Activated CD8-positive, alpha-beta T cell treated with anti-CD3 and anti-CD28 coated beads, Interleukin-2, amount 10 ng/mL, durations not matched to agents 7 days and 5 days (primary cell): ENCODE measurements at regions not wholly inside any gene's neighbourhood (a gene's known extent, or its start where the extent isn't known, plus 50 kb on each side); places are given as distances from the start of the nearest gene placed in this dataset.

Experiments
- ATAC-seq: fragments of 150-1000 bp; cut with Tn5 transposase; one replicate; pipeline ENCODE4 v1.10.0; 2021; ENCODE audit warnings: moderate library complexity
- CTCF ChIA-PET: fragments of 350-600 bp; sonication (Branson Sonifier 250); formaldehyde crosslinking; loops from one replicate; lab custom pipeline; 2021; ENCODE audit warnings: antibody characterized with exemption; lab: Charles Lee
- POLR2A ChIA-PET: fragments of 350-600 bp; sonication (Branson Sonifier 250); formaldehyde crosslinking; loops from one replicate; lab custom pipeline; 2021; ENCODE audit warnings: antibody characterized with exemption; lab: Charles Lee
- DNase-seq: peaks from one replicate; pipeline ENCODE4 v3.0.0-alpha.2; 2020
- H3K27ac Mint-ChIP-seq: one replicate; pipeline ENCODE4 v1.8.0; 2021; ENCODE audit warnings: mild to moderate bottlenecking, mixed read lengths
- H3K27me3 Mint-ChIP-seq: one replicate; pipeline ENCODE4 v1.8.0; 2021; ENCODE audit warnings: low read depth, mixed read lengths
- H3K36me3 Mint-ChIP-seq: one replicate; pipeline ENCODE4 v1.8.0; 2021; ENCODE audit warnings: low read depth, mixed read lengths
- H3K4me1 Mint-ChIP-seq: one replicate; pipeline ENCODE4 v1.8.0; 2021; ENCODE audit warnings: low read depth, mixed read lengths
- H3K4me3 Mint-ChIP-seq: one replicate; pipeline ENCODE4 v1.8.0; 2021; ENCODE audit warnings: mild to moderate bottlenecking, mixed read lengths
- H3K9me3 Mint-ChIP-seq: one replicate; pipeline ENCODE4 v1.8.0; 2022; ENCODE audit warnings: mixed read lengths; ENCODE audit not compliant: insufficient read depth

DNA sequence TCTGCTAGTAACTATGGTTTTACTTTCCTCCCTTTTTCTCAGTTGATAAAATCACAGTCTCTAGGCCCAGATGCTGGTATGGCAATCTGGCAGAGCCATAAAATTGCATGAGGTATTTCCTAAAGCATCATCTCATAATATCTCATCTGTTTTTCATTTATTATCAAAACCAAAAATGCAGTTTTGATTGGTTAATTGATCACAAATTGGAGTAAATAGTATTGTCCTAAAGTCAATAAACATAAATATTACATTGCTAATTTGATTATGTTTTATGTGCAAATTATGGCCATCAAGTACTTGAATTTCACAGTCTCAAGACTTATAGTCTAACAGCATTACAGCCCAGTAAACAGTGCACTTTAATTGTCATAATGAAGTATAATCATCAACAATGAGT, 2365.6 kb downstream of the ARAP2 start:
- H3K27me3 Mint-ChIP-seq, result no peaks in the 10 kb centered on the region
- ChIA-PET CTCF (no interaction called here), POLR2A (no interaction called here)
- no peak for ATAC-seq
- DNase-seq, result no peak
- no peak overlapping the region for H3K4me3 Mint-ChIP-seq
- no peaks in the 10 kb centered on the region for H3K4me1 Mint-ChIP-seq
- no peaks in the 10 kb centered on the region for H3K36me3 Mint-ChIP-seq
- peaks cover 17% of the 10 kb centered on the region for H3K9me3 Mint-ChIP-seq
- no peak overlapping the region for H3K27ac Mint-ChIP-seq

DNA sequence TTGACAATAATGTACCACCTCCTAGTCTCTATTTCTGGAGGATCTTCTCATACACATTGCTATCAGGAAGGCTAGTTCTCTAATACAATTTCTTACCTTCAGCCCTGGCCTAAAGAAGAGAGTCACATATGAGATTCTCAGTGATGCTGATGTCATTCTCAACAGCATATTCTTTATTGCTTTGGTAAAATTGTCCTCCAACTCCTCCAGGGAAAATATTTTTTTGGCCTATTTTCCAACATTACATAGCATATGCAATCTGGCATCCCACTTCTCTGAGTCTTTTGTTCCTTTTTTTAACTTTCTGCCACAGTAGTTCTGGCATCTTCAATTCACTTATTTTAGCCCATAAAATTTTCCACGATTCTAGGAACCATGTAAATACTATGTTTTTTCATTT, 2363.1 kb downstream of the ARAP2 start:
- H3K36me3 Mint-ChIP-seq, result no peaks in the 10 kb centered on the region

GRCh38 chr4:33882246-33882990, 2361.9 kb downstream of the ARAP2 start:
- no peaks in the 10 kb centered on the region for H3K36me3 Mint-ChIP-seq
- H3K4me3 Mint-ChIP-seq, result no peak overlapping the region
- ChIA-PET POLR2A (no interaction called here), CTCF (interaction anchor here (1.0 kb wide), 1 partner anchor 27 kb away, joined by 3 read pairs; no protein-coding TSS in a partner anchor)
- H3K27ac Mint-ChIP-seq, result no peak overlapping the region
- DNase-seq, result no peak
- ATAC-seq, result no peak
- H3K4me1 Mint-ChIP-seq, result no peaks in the 10 kb centered on the region
- H3K9me3 Mint-ChIP-seq, result peaks cover 17% of the 10 kb centered on the region
- H3K27me3 Mint-ChIP-seq, result no peaks in the 10 kb centered on the region

More for the DNA sequence above, 2363.1 kb downstream of the ARAP2 start:
- Mint-ChIP-seq H3K4me1 (no peaks in the 10 kb centered on the region), H3K9me3 (peaks cover 17% of the 10 kb centered on the region), H3K27ac (no peak overlapping the region), H3K27me3 (no peaks in the 10 kb centered on the region), H3K4me3 (no peak overlapping the region)
- ChIA-PET CTCF (no interaction called here), POLR2A (no interaction called here)
- no peak for ATAC-seq
- no peak for DNase-seq

DNA sequence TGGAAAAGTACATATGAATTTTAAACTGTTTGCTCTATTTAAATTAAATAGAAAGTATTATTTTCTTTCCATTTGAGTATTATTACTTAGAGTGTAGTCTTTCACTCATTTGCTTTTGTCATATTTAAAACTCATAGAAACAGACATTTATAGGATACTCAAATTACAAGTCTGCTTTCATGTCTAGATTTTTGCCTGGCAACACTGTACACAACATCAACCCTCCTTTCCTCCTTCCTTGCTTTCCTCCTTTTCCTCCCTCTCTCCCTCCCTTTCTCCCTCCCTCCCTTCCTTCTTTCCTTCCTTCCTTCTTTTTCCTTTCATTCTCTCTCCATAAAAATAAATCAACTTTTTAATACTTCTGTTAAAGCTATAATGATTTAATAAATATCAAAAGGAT, 2361.2 kb downstream of the ARAP2 start:
- CTCF ChIA-PET, result interaction anchor here (1.0 kb wide), 1 partner anchor 28 kb away, joined by 3 read pairs; no protein-coding TSS in a partner anchor
- Mint-ChIP-seq H3K27me3 (no peaks in the 10 kb centered on the region), H3K4me3 (no peak overlapping the region), H3K27ac (no peak overlapping the region), H3K36me3 (no peaks in the 10 kb centered on the region), H3K9me3 (peaks cover 17% of the 10 kb centered on the region), H3K4me1 (no peaks in the 10 kb centered on the region)
- ATAC-seq (no peak), DNase-seq (no peak)
- POLR2A ChIA-PET, result no interaction called here

DNA sequence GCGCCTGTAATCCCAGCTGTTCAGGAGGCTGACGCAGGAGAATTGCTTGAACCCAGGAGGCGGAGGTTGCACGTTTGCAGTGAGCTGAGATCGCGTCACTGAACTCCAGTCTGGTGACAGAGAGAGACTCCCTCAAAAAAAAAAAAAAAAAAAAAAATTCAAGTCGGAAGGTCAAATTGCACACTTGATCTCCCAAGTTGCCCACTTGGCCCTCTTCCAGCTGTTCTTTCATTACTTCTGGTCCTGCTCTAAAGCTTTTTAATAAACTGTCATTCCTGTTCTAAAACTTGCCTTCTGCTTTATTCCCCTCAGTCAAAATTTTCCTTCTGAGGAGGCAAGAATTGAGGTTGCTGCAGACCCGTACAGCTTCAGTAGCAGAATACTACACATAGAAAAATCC, 2358.0 kb downstream of the ARAP2 start:
- CTCF ChIA-PET, result no interaction called here

DNA sequence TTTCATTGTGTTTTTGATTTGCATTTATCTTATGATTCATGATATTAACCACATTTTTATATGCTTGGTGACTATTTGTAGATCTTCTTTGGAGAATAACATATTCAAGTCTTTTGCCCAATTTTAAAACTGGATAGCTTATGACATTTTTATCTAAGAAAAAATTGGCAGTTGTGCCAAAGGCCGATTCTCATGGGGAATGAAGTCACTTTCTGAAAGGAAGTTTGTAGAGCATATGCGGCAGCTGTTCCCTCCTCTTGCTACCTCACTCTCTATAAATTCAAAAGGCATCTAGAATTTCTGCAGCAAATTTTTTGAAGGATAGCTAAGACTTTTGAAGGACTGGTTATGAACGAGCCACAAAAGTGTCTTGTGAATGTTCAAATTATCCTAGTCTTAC, 2353.5 kb downstream of the ARAP2 start:
- H3K27ac Mint-ChIP-seq, result no peak overlapping the region
- H3K36me3 Mint-ChIP-seq, result no peaks in the 10 kb centered on the region
- H3K27me3 Mint-ChIP-seq, result no peaks in the 10 kb centered on the region
- CTCF ChIA-PET, result no interaction called here
- H3K9me3 Mint-ChIP-seq, result peaks cover 11% of the 10 kb centered on the region
- no peaks in the 10 kb centered on the region for H3K4me1 Mint-ChIP-seq
- no peak for DNase-seq
- no peak for ATAC-seq
- POLR2A ChIA-PET, result no interaction called here
- H3K4me3 Mint-ChIP-seq, result no peak overlapping the region

More for the DNA sequence above, 2358.0 kb downstream of the ARAP2 start:
- ATAC-seq (no peak), DNase-seq (no peak)
- peaks cover 21% of the 10 kb centered on the region for H3K9me3 Mint-ChIP-seq
- H3K36me3 Mint-ChIP-seq, result no peaks in the 10 kb centered on the region
- no peaks in the 10 kb centered on the region for H3K4me1 Mint-ChIP-seq
- H3K27me3 Mint-ChIP-seq, result no peaks in the 10 kb centered on the region
- no peak overlapping the region for H3K4me3 Mint-ChIP-seq
- H3K27ac Mint-ChIP-seq, result no peak overlapping the region
- POLR2A ChIA-PET, result no interaction called here

DNA sequence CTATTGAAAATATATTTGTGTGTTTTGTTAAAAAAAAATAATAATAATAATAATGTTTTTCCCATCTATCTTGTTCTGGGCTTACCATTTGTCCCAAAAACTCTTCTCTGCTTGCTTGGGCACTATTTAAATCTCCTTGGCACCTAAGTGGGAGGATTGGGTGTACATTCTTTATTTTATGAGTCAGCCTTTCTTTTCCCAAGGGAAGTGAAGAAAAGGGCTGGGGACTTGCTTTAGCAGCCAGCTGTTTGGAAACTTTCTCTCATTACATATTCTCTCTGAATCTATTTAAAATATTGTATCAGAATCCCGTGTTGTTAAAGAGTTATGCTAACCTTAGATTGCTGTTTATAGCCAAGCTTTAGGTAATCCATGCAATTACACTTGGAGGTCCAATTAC, 2332.4 kb downstream of the ARAP2 start:
- Mint-ChIP-seq H3K27ac (no peak overlapping the region), H3K4me3 (no peak overlapping the region), H3K9me3 (peaks cover 27% of the 10 kb centered on the region), H3K27me3 (no peaks in the 10 kb centered on the region), H3K4me1 (no peaks in the 10 kb centered on the region), H3K36me3 (no peaks in the 10 kb centered on the region)
- no peak for DNase-seq
- ChIA-PET CTCF (no interaction called here), POLR2A (no interaction called here)
- ATAC-seq, result no peak

DNA sequence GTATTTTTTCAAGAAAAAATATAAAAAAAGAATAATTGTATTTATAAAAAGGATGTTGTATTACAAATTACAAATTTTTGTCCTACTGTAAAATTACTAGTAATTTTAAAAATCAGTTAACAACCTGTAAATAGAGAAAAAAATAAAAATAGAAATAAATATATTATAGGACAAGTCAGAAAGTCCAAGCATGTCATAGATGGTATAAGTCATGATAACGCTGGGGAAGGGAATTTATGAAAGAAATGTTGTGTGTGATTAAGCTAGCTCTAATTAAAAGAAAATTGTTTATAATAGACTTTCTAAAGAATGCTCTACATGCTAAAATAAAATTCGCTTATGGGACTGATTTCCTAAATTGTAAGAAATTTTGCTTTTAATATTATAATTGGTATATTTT, 2329.9 kb downstream of the ARAP2 start:
- ATAC-seq (no peak), DNase-seq (no peak)
- H3K4me1 Mint-ChIP-seq, result no peaks in the 10 kb centered on the region
- H3K9me3 Mint-ChIP-seq, result peaks cover 22% of the 10 kb centered on the region
- no peaks in the 10 kb centered on the region for H3K36me3 Mint-ChIP-seq
- H3K4me3 Mint-ChIP-seq, result no peak overlapping the region
- H3K27ac Mint-ChIP-seq, result no peak overlapping the region
- H3K27me3 Mint-ChIP-seq, result no peaks in the 10 kb centered on the region
- ChIA-PET POLR2A (no interaction called here), CTCF (no interaction called here)

DNA sequence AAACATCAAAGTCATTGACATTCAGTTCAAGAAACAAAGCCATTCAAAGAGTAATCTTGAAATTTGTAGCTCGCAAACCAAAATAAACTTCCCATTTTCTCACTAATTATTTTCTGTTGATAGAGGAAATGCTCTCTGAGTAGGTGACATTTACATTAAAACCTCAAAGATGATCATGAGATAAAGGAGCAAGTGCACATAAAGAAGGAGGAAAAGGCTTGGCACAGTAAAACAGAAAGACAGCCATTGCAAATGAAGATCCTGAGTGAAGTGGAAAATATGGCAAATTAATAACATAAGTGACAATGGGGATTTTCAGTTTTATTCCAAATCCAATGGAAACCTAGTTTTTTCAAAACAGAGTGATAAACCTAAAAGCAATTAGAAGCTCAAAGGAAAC, 2320.8 kb downstream of the ARAP2 start:
- no peak for DNase-seq
- Mint-ChIP-seq H3K27me3 (no peaks in the 10 kb centered on the region), H3K4me3 (no peak overlapping the region), H3K27ac (no peak overlapping the region), H3K9me3 (peaks cover 21% of the 10 kb centered on the region), H3K36me3 (no peaks in the 10 kb centered on the region), H3K4me1 (no peaks in the 10 kb centered on the region)
- ATAC-seq, result no peak
- CTCF ChIA-PET, result no interaction called here
- POLR2A ChIA-PET, result no interaction called here

GRCh38 chr4:33924239-33924638, 2320.1 kb downstream of the ARAP2 start:
- no peak for DNase-seq
- Mint-ChIP-seq H3K36me3 (no peaks in the 10 kb centered on the region), H3K27me3 (no peaks in the 10 kb centered on the region), H3K4me3 (no peak overlapping the region), H3K9me3 (peaks cover 19% of the 10 kb centered on the region), H3K27ac (no peak overlapping the region), H3K4me1 (no peaks in the 10 kb centered on the region)
- ATAC-seq, result no peak
- POLR2A ChIA-PET, result no interaction called here
- CTCF ChIA-PET, result no interaction called here

DNA sequence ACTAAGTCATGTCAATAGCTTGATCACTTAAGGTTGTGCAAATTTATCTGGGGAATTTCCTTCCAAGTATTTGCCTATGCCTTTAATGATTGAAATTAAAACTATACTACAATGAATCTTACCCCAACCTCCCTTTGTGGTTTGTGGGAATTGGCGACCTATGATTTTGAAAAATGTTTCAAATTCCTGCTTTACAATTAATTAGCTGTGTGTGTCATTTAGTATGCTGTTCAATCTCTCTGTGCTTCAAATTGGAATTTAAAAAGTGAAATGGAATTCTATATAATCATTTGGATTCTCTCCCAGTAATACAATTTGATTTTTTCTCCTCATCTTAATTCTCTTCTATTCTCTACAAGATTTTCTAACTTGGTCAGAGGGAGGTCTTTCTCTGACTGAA, 2319.5 kb downstream of the ARAP2 start:
- ATAC-seq (no peak), DNase-seq (no peak)
- H3K27me3 Mint-ChIP-seq, result no peaks in the 10 kb centered on the region
- CTCF ChIA-PET, result no interaction called here
- peaks cover 16% of the 10 kb centered on the region for H3K9me3 Mint-ChIP-seq
- no peaks in the 10 kb centered on the region for H3K36me3 Mint-ChIP-seq
- POLR2A ChIA-PET, result no interaction called here
- H3K27ac Mint-ChIP-seq, result no peak overlapping the region
- H3K4me1 Mint-ChIP-seq, result no peaks in the 10 kb centered on the region
- H3K4me3 Mint-ChIP-seq, result no peak overlapping the region

GRCh38 chr4:33930497-33930896, 2313.8 kb downstream of the ARAP2 start:
- ATAC-seq, result no peak
- Mint-ChIP-seq H3K36me3 (no peaks in the 10 kb centered on the region), H3K27me3 (no peaks in the 10 kb centered on the region), H3K9me3 (no peaks in the 10 kb centered on the region), H3K27ac (no peak overlapping the region), H3K4me1 (no peaks in the 10 kb centered on the region), H3K4me3 (no peak overlapping the region)
- POLR2A ChIA-PET, result no interaction called here
- no peak for DNase-seq
- CTCF ChIA-PET, result no interaction called here

DNA sequence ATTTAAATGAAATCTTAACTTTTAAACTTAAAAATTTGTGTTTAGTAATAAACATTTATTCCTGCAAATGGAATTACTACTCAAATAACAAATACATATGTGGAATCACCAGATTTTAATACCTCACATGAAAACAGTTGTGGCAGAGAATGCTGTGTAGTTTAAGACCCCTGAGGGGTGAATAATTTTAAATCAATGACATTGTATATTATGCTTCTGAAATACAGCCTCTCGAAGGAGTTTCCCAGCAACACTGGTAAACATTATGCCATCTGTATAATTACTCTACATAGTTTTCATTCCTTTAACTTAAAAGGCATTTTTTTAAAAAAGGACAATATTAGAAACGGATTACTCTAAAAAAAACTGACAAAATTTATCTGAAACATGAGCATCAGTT, 2313.3 kb downstream of the ARAP2 start:
- Mint-ChIP-seq H3K4me3 (no peak overlapping the region), H3K9me3 (no peaks in the 10 kb centered on the region), H3K27me3 (no peaks in the 10 kb centered on the region), H3K36me3 (no peaks in the 10 kb centered on the region), H3K27ac (no peak overlapping the region), H3K4me1 (no peaks in the 10 kb centered on the region)
- DNase-seq, result no peak
- CTCF ChIA-PET, result no interaction called here
- POLR2A ChIA-PET, result no interaction called here
- no peak for ATAC-seq
